ENCODE measurements at regions not wholly inside any gene's neighbourhood (a gene's known extent, or its start where the extent isn't known, plus 50 kb on each side); places are given as distances from the start of the nearest gene placed in this dataset.
"Not testable (repeated sequence)": the region's sequence is repeated elsewhere in the genome, so short reads cannot be mapped to it uniquely, and the experiment has no call there.

DNA sequence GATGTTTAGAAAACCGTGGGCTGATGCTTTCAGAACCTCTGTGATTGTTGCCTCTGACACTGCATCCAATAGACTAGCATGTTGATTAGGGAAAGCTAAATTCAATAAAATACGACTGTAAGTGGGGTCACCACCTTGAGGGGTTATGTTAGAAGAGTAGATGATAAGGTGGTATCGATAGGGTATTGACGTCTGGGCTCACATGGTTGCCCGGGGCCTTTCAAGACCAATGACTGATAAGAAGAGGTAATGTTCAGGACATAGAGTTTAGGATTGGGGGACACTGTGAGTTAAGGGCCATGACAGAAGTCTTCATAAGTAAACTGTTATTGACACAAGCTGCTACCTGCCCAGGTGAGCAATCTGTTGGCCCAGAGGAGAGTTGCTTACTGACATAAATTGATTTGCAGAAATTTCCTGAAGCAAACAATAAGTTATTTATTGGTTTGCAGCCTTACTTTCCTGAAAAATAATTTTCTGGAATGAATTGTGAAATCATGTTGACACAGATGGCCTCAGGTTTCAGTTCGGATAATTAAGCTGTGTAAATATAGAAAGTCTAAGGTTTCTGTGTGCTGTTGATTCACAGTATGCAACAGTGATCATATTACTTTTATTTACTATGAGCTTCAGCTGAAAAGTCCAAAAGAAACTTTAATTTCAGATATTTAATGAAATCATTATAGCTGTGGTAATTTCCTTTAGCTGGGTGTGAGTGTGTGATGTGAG is 289.9 kb upstream of the PRSS16 start:
- DNase-seq (ENCODE audit: low spot score): peak; percentile 29

- DNase-seq (ENCODE audit: low spot score): not testable (repeated sequence)
Observed at GRCh38 chr6:26961236-26961635, 286.3 kb upstream of the PRSS16 start.

DNA sequence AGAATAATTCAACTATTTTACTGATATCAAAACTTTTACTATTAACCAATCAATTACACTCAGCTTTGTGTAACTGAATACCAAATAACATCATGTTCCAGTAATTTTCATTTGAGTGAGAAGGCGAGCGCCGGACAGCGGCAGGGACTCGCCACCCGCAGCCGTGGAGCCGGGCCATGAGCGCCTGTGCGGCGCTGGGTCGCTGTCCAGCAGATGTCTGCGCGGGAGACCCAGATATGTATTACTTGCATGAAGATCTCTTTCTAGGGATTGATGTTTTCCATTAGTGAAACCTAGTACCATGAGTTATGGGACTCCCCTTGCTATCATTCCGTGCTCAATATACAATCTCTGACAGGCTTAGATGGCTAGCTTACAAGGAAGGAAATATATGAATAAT is 245.1 kb upstream of the PRSS16 start:
- no peak for DNase-seq (ENCODE audit: low spot score)

DNA sequence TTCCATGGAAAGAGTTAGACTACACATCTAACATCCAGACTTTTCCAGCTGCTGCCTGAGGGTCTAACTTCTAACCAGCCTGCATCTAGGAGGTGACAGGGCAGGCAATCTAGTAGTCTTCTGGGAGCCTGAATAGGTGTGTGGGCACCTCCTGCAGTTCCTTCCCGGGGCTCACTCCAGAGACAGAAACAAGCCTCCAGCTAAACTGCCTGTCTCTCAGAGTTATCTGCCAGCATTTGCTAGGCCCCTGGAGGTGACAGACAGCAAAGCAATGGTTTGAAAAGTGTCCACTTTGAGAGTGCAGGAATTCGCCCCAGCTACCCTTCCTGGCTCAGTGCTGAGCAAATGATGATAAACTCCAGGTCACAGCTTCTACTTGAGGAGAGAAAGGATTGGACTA is 240.5 kb upstream of the PRSS16 start:
- no peak for DNase-seq (ENCODE audit: low spot score)

DNA sequence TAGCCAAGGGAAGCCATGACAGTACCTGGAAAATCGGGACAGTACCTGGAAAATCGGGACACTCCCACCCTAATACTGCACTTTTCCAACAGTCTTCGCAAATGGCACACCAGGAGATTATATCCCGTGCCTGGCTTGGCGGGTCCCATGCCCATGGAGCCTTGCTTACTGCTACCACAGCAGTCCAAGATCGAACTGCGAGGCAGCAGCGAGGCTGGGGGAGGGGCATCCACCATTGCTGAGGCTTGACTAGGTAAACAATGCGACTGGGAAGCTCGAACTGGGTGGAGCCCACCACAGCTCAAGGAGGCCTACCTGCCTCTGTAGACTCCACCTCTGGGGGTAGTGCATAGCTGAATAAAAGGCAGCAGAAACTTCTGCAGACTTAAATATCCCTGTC is 238.9 kb upstream of the PRSS16 start:
- not testable (repeated sequence) for DNase-seq (ENCODE audit: low spot score)

DNA sequence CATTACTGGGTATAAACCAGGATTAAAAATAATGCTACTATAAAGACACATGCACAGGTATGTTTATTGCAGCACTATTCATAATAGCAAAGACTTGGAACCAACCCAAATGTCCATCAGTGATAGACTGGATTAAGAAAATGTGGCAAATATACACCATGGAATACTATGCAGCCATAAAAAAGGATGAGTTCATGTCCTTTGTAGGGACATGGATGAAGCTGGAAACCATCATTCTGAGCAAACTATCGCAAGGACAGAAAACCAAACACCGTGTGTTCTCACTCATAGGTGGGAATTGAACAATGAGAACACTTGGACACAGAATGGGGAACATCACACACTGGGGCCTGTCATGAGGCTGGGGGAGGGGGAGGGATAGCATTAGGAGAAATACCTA is 233.4 kb upstream of the PRSS16 start:
- DNase-seq (ENCODE audit: low spot score): not testable (repeated sequence)

- DNase-seq (ENCODE audit: low spot score): no peak
Observed at GRCh38 chr6:27016689-27017088, 230.8 kb upstream of the PRSS16 start.

- not testable (repeated sequence) for DNase-seq (ENCODE audit: low spot score)
Observed at GRCh38 chr6:27018401-27018800, 229.1 kb upstream of the PRSS16 start.

DNA sequence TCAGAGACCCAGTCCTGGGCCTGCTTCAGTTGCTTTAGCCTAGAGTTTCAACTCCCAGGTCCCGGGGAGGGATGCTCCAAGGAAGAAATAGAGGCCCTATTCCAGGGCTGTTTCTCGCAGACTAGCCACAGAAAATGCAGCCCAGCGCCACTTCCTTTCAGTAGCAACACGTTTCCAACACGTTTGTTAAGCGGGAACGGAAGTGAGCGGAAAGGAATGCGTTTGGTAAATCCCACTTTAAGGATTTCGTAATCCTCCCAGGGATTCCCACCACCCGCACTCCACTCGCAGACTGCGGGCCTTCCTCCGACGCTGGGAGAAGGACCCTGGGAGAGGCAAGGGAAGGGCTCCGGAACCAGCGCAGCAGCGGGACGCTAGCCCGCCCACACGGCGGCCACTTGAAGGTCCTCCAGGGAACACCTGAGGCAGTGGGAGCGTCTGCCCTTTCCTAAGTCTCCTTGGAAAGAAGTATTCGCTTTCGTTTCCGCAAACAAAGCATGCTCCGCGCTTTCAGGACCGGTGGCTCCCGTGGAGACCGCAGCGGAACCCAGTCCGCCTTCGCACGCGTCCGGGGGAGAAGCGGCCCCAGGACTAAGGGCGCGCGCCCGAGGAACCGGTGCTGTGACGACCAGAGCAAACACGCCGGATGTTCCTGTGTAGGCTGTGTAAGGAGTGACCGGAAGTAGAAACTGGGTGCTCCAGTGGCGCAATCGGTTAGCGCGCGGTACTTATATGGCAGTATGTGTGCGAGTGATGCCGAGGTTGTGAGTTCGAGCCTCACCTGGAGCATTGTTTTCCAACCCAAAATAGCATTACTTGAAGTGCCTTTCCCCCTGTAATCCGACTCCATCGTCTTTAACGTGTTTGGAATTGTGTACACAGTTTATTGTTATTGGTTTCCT is 227.6 kb upstream of the PRSS16 start:
- DNase-seq (ENCODE audit: low spot score): no peak

GRCh38 chr6:27020553-27020880 is 227.0 kb upstream of the PRSS16 start:
- DNase-seq (ENCODE audit: low spot score): no peak

GRCh38 chr6:27023664-27024063 is 223.8 kb upstream of the PRSS16 start:
- no peak for DNase-seq (ENCODE audit: low spot score)

DNA sequence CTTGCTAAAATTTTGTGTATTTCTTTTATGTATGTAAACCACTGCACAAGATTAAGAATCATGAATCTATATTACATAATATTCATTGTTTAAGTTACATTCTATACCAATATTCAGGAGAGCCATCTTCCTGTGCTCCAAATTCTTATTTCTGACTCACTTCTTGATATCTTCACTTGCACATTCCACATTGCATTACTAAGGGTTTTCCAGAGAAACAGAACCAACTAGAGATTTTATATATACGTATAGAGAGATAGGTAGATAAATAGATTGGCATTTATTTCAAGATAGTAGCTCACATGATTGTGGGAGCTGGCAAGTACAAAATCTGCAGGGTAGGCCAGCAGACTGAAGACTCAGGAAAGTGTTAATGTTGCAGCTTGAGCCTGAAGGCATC is 222.2 kb upstream of the PRSS16 start:
- no peak for DNase-seq (ENCODE audit: low spot score)

- DNase-seq (ENCODE audit: low spot score): no peak
Observed at GRCh38 chr6:27026361-27026760, 221.1 kb upstream of the PRSS16 start.

DNA sequence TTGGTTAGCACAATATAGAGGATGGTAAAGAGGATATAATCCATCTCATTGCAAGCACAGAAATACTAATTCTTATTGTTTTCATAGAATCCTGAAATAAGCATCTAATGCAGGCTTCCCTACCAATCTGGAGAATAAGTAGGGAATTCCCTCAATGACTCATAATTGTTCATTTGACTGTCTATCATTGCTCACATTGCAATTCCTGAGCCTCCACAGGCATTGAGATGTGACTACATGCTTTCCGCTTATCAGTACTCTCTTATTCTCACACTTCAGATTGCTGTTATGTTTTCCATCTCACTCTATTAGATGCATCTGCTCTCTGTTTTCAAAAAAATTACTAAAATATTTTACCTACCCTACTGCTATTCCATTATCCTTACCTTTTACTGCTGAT is 216.2 kb upstream of the PRSS16 start:
- no peak for DNase-seq (ENCODE audit: low spot score)

DNA sequence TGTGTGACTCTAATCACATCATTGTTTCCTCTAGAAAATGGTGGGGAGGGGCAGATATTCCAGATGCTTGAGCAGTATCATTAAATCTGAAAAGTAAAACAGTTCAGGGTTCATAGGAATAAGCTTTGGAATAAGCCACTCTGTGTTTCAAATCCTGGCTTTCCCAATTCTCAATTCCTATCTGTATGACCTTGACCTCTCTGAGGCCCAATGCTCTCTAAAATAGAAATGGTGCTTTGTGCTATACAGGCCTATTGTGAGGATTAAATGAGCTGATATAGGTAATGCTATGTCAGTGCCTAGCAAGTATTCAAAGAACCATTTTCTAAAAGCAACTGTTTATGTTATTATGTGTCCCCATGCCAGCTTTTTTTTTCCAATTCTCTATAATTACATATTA is 209.0 kb upstream of the PRSS16 start:
- DNase-seq (ENCODE audit: low spot score): no peak

- no peak for DNase-seq (ENCODE audit: low spot score)
Observed at GRCh38 chr6:27040244-27041042, 207.1 kb upstream of the PRSS16 start.

DNA sequence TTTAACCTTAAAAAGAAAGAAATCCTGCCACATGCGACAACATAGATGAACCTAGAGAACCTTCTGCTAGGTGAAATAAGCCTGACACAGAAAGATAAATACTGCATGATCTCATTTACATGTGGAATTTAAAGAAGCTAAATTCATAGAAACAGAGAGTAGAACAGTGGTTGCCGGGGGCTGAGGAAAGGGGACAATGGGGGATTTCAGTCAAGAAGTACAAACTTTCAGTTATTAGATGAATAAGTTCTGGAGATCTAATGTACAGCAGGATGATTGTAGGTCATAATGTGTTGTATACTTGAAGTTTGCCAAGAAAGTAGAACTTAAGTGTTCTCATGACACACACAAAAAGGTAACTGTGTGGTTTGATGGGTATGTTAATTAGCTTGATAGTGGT is 204.3 kb upstream of the PRSS16 start:
- no peak for DNase-seq (ENCODE audit: low spot score)

DNA sequence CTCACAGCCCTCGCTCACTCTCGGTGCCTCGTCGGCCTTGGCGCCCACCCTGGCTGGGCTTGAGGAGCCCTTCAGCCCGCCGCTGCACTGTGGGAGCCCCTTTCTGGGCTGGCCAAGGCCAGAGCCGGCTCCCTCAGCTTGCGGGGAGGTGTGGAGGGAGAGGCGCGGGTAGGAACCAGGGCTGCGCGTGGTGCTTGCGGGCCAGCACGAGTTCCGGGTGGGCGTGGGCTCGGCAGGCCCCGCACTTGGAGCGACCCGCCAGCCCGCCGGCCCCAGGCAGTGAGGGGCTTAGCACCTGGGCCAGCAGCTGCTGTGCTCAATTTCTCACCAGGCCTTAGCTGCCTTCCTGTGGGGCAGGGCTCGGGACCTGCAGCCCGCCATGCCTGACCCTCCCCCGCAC is 202.4 kb upstream of the PRSS16 start:
- not testable (repeated sequence) for DNase-seq (ENCODE audit: low spot score)

DNA sequence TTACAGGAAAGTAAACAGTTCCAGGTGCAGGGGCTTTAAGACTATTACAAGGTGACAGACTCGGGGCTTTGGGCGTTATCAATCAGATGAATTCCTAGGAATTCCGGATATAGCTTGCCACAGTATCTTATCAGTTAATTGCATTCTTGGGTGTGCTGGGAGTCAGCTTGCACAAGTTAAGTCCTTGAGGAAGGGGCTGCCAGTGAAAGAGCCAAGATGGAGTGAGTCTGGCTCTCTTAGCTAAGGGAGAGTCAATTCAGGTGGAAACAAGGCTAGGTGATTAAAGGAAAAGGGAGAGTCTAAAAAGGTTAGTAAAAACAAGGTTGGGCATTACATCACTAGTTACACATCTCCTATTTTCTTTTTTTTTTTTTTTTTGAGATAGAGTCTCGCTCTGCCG is 199.8 kb upstream of the PRSS16 start:
- DNase-seq (ENCODE audit: low spot score): not testable (repeated sequence)

GRCh38 chr6:27049863-27050781 is 197.4 kb upstream of the PRSS16 start:
- no peak for DNase-seq (ENCODE audit: low spot score)

- not testable (repeated sequence) for DNase-seq (ENCODE audit: low spot score)
Observed at GRCh38 chr6:27052082-27052730, 195.3 kb upstream of the PRSS16 start.

Data from NAMALWA (cell line).